CD4-positive, alpha-beta T cell treated with Interleukin-12 subunit alpha and Interleukin-12 subunit beta, for 1 hour (primary cell): ENCODE measurements at regions not wholly inside any gene's neighbourhood (a gene's known extent, or its start where the extent isn't known, plus 50 kb on each side); places are given as distances from the start of the nearest gene placed in this dataset.

Experiments used
- DNase-seq: peaks from one replicate; pipeline ENCODE4 v3.0.0-alpha.2; 2020

DNA sequence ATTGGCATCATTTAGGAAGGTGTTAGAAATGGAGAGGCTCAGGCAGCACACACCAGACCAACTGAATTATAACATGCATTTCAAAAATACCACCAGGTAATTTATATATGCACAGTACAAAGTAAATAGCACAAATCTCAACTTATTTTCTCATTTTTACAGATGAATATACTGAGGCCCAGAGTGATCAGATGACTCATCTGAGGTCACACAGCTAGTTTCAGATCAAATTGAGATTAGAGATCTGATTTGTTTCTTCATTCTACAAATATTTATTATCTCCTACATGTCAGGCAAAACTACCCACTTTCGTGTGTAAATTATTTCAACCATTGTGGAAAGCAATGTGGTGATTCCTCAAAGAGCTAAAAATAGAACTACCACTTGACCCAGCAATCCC, 507.1 kb downstream of the TLE4 start:
- DNase-seq, result no peak

DNA sequence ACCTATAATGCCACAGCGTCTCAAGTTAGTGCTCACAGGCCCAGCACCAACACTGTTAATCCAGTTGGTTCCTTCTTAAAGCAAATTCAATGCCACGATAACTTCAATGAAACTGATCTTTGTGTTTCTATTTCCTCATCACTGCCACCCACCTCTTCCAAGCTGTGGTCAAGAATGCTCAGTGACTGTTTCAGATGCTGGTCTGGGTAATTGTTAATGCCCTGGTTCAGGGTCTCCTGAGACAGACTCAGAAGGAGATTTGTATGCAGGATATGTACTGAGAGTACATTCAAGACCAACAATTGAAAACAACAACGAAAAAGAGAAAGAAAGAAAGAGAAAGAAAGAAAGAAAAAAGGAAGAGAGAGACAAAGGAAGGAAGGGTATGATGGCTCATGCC, 505.3 kb downstream of the TLE4 start:
- no peak for DNase-seq

- no peak for DNase-seq
Measured at GRCh38 chr9:80076162-80076561, 504.4 kb downstream of the TLE4 start.

DNA sequence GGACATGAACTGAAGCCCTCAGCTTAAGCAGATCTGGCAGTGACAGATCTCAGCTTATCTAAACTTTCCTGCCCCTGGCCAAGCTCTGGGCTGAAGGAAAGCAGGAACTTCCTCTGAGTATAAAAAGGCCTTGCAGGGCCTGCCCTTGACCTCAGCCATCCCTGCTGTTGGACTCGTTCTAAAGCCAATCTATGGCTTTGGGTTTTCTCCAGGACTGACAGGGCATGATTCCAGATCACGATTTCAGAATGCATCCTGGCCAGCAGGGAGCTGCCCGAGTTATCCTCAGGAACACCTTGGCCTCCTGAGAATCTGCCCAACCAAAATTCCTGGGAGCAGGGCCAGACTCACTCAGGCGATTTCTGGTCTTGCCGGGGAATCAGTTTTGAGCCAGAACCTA, 502.7 kb downstream of the TLE4 start:
- DNase-seq, result no peak

DNA sequence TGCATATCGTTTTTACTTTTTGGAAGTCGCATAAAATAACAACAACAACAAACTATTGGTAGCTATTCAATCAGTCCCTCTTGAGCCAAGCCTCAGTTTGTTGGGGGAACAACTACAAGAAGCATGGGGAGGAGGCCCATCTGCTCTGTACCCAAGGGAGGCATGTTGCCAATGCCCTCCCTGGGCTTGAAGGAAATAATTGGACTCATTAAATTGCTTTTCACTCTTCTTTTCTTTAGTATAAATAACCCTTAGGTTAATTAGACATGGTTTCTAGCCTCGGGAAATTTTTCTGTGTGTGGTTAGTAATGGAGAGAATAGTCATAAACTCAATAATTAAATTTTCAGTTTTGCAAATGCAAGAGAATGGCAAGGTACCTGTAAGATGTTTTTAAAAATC, 500.7 kb downstream of the TLE4 start:
- no peak for DNase-seq

- no peak for DNase-seq
Measured at GRCh38 chr9:80070071-80070742, 498.4 kb downstream of the TLE4 start.

GRCh38 chr9:80066931-80067330, 495.2 kb downstream of the TLE4 start:
- DNase-seq, result no peak

DNA sequence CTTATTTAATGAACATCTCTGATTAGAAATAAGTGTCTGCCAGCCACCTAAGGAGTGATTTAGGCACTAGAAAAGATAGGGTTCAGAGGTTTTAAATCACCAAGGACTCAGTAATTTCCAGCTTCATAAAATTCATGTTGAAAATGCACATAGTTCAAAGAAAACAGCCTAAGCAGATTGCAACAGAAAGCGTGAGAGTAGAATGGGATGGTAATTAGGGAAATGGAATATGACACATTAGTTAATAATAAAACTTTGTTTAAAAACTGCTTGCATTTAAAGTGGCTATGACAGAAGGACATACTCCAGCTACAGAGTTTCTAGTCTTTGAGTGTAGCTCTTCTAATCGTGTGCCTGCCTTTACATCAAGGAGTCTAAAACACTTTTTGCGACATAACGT, 490.8 kb downstream of the TLE4 start:
- no peak for DNase-seq

DNA sequence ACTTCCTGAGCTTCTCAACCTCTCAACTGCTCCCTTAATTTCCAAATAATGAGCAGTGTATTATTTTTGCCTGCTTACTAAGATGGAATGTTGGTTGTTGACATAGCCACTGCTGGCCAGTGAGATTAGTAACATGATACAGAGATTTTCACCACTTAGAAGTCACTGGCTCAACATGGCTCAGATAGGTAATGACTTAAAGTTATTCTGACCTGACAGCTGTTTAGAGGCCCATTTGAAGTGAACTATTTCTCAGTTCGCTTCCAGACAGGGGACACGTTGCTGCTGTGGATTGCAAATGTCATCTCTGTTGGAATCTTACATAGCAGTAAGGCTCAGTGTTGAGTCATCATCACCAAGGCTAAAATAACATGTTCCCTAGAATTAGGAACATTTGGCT, 490.2 kb downstream of the TLE4 start:
- DNase-seq, result no peak

GRCh38 chr9:80061096-80061495, 489.3 kb downstream of the TLE4 start:
- no peak for DNase-seq

- no peak for DNase-seq
Measured at GRCh38 chr9:80059979-80060378, 488.2 kb downstream of the TLE4 start.

- no peak for DNase-seq
Measured at GRCh38 chr9:80059191-80059590, 487.4 kb downstream of the TLE4 start.

DNA sequence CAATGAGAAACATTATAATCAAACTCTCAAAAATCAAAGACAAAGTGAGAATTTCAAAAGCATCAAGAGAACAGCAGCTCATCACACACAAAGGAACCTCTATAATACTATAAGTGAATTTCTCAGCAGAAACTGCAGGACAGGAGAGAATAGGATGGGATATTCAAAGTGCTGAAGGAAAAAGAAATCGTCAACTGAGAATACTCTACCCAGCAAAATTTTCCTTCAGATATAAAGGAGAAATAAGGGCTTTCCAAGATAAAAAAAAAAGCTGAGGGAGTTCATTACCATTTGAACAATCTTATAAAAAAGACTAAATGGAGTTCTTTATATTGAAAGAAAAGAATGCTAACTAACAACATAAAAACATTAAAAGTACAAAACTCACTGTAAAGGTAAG, 481.1 kb downstream of the TLE4 start:
- DNase-seq, result no peak

DNA sequence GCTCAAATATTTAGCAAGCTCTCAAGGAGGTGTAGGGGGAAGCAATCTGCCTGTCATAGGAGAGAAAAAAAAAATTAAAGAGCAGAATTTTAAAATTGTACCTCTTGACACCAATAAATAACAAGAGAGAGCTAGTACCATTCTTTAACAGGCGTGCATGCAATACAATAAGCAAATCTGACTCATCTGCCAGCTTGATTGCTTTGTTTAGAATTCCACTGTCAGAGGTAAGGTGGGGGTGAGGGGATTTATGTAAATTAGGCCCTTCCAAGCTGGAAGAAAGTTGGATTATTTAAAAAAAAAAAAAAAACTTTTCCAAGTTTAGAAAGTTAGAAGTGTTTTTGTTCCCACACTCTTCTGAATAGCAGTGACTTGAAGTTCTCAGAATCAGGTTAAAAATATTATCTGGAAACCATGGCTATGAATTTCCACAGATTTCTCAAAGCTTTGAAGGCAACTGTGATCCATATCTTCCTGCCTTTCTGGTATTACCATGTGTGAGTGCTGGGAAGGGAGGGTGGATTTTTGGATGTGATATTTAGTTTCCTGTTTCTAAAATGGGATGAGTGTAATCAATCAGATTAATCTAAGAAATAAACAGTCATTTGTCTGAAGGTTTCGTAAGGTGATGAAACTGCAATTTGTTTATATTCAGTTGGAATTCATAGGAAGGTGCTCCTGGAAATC, 477.5 kb downstream of the TLE4 start:
- DNase-seq, result no peak

DNA sequence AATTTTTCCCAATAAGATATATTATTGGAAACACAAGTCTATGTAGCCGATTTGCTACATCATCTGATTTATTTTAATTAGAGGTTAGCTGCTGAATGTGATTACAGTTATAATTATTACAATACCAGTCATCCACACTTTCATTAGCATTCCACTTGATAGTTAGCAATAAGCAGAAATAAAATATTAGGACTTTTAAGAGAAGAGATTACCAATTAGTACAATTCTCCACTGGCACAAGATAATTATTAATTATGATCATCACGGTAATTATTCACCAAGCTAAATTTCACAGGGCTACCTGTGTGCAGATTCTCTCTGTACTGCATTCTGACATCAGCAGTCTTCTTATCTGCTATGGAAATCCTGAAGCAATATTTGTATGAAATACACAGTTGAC, 474.7 kb downstream of the TLE4 start:
- no peak for DNase-seq

DNA sequence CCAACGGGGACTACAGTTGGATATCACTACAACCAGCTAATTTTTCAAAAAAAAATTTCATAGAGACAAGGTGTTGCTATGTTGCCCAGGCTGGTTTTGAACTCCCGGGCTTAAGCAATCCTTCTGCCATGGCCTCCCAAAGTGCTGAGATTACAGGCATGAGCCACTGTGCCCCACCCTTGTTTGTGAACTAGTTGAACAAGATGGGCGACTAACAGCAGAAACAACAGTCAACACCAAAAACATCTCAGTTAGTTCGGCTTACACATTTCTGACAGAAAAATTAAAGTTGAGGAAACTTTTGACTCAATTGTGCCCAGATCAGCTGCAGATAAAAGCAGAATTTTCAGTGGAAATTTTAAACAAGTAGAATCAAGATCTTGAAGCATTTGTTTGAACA, 470.1 kb downstream of the TLE4 start:
- no peak for DNase-seq

DNA sequence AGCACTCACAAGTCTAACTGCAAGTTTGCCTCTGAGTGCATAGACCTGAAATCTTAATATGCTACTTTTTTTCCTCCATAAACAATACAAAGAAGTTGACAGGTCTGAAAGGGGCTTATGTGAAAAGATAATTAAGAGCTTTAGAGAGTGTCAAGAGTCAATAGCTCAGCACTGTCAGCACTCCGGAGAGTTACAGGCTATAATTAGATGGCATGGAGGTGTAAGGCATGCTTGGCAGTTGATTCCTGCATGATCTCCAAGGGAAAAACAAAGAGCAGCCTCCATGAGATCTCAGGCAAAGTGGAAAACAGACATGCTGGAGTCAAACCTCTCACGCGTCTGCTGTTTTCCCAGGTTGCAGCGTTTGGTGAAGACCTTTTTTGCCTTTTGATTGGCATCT, 468.7 kb downstream of the TLE4 start:
- DNase-seq, result no peak

DNA sequence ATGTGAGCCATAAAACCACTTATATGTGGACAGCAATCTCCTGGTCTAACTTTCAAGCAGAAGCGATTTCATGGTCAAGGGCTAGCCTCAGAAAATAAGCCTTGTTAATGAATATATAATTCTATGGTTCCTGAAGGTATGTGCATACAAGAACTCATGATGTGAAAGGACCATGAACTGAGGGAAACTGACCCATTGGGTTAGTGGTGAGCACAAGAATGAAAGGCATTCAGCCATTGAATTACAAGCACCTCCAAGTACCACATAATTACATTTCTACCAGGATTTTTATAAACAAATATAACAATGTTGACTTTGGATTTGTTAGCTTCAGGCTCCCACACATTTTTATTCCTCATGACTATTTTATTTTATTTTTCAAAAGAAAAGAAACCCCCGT, 459.0 kb downstream of the TLE4 start:
- DNase-seq, result no peak

DNA sequence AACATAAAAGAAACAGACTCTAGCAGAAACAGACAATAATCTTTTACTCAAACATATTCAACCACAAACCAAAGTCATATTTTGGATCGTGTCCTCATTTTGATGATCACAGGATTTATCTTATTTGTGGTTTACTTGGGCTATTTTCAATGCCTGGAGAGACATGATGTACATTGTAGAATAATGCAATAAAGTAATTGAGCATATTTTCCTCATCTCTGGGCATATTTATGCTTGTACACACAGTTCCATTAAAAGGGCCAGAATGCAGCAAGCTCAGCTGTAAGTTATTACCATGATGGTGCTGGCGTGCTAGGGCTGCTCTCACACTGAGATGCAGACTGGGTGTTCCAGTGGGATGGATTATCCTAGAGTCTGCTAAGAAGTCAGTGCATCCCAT, 456.7 kb downstream of the TLE4 start:
- DNase-seq, result no peak

DNA sequence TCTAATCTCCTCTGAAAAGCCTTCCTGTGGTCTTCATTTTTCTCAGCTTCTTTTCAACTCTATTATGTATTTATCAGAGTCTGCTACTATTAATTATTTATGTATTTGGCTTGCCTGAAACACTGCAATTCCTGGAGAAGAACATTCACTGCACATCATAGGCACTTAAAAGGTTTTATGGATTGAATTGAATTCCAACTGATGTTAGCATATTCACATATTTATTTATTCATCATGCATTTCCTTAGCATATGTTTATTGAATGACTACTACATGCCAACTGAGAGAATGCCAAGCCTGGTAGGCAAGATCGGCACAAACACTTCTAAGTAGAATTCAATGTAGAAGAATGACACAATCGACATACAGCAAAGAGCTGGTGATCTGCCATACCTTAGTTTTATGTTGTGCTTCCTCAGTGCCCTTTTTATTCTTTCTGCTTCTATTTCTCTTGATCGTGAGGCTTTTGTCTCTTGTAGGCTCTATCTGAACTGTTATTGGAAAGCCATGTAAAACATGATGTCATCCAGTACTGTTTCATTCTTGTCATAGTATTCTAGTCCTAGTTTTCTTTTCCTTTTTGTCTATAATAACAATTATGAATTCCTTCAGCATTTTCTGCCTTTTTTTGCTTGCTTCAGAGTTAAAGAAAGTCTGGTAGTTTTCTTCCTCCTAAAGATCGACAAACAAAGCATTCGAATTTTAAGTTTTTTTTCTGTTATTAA, 454.2 kb downstream of the TLE4 start:
- DNase-seq, result no peak

DNA sequence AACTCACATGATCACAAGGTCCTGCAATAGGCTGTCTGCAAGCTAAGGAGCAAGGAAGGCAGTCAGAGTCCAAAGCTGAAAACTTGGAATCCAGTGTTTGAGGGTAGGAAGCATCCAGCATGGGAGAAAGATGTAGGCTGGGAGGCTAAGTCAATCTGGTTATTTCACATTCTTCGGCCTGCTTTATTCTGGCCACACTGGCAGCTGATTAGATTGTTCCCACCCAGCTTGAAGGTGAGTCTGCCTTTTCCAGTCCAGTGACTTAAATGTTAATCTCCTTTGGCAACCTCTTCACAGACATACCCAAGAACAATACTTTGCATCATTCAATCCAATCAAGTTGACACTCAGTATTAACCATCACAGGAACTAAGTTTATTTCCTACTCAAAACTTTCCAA, 453.4 kb downstream of the TLE4 start:
- DNase-seq, result no peak

DNA sequence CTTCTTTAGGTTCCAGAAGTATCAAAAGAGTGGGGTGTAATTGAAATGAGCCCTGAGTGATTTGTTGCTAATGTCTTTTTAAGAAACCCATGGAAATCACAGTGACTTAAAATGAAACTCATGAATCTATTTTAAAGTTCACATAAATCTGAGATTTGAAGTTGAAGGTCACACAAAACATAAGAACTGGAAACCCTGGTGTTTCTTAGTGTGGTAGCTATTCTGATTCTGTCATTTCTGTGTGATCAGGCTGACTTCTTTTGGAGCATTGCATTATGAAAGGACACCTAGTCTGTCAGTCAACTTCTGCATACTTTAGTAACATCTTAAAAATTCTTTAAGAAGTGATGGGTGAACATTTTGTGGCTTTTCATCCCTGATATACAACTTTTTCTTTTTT, 448.8 kb downstream of the TLE4 start:
- no peak for DNase-seq

DNA sequence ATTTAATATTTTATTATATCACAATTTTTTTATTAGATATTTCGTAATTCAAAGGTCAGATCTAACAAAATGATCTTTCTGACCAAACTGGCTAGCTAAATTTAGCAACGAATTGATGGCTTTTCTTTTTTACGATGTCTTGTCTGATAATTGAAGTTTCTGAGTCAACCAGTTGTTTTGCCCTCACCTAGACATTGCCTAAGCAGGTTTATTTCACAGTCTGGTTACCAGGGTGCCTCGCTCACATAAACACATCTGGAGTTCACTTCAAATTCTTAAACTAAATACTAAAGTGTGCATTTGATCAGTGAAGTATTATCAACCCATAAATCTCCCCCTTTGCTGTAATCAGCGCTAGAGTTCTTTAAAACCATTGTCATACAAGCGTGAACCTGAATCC, 448.3 kb downstream of the TLE4 start:
- DNase-seq, result no peak

GRCh38 chr9:80013891-80014290, 442.1 kb downstream of the TLE4 start:
- DNase-seq, result no peak
